ENCODE measurements at regions not wholly inside any gene's neighbourhood (a gene's known extent, or its start where the extent isn't known, plus 50 kb on each side); places are given as distances from the start of the nearest gene placed in this dataset.

DNA sequence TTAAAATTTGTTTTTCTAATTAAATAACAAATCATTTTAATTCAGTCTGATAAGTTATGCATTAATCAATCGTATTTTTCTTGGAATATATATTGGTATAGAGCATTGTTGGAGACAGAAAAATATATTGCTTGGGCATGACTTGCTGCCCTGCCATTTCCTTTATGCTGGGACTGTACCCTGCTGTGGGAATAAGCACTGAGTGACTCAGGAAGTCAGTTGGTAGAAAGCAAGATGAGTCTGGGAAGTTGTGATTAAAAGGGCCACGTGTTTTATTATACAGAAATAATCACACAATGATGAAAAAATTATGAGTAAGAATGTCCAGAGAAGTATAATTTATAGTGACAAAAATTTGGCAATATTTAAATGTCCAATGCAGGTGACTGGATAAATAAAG is 139.5 kb downstream of the KIF18A start:
- peak; percentile 4 for DNase-seq (ENCODE audit: low read depth)

DNA sequence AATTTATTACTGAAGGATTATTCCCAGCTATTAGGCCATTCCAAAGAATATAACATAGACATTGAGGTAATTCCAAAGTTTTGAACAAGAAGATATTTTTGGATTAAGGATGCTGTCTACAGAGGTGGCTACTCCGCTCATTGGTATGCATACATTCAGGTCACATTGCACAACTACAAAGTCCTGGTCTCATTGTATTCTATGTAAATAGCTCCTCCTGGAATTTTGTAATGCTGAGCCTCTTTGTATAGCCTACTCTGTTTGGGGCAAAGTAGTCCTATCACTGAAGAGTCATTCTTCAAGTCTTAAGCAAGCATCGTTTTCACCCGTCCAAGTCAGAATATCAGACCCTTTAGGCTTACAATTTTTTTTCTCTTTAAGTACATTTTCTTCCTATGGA is 142.4 kb downstream of the KIF18A start:
- DNase-seq (ENCODE audit: low read depth), result no peak

DNA sequence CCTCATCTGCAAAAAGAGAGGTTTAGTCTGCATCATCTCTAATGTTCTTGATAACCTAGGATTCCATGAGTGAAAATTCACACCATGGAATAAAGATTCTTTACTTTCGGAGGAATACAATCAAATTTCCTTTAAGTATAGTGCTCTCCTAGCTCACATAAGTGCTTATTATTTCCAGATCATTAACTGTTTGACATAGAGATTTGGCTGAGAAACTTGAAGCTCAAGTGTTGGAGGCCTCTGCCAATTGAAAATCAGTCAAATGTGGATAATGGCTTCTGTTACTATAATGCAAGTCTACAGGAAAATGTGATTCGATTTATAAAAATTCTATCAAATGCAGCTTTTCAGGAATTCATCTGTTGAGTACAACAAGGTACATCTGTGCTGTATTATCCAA is 144.6 kb downstream of the KIF18A start:
- no peak for DNase-seq (ENCODE audit: low read depth)

DNA sequence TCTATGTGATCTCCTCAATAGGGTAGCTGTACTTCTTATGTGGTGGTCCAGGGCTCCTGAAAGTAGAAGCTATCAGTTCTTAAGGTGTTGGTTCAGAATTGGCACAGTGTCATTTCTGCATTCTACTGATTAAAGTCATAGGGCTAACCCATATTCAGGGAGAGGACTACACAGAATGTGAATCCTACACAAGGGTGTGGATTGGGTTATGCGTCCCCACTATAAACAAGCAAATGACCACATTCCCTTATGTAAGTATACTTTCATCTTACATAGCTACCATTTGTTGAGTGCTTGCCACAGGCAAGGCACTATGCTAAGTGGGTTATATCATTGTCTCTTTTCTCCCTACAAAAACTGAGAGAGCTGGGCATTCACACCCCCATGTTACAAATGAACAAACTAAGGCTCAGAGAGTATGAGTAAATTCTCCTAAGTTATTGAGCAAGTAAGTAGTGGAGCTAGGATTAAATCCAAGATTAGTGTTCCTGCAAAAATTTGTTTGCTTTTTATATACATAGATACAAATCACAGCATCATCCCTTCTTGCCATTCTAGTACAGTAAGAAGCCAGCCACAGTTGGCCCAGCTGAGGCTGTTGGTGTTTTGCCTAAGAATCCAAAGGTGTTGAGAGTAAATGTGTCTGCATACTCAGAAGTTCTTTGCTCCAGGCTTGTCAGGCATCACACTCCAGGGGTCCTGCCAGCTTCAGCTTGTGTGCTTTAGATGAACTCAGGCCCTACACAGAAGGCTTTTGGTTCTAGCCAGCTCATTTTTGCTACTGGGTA is 157.8 kb downstream of the KIF18A start:
- DNase-seq (ENCODE audit: low read depth), result no peak

DNA sequence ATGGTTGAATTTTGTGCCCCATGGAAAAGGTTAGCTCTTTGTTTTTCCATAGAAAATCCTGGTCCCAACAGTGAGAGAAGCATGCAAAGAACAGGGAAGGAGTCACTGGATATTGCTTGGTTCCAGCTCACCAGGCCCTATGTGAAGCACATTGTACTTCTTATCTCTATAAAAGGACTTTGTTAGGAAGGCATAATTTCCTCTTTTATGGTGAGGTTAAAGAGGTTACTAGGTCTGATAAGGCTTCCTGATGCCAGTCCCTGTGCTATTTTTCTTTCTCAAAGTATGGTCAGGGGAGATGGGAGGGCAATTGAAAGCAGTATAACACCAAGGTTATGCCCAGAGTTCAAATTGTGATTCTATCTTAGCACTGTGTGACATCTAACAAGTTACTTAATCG is 162.6 kb downstream of the KIF18A start:
- DNase-seq (ENCODE audit: low read depth), result no peak

DNA sequence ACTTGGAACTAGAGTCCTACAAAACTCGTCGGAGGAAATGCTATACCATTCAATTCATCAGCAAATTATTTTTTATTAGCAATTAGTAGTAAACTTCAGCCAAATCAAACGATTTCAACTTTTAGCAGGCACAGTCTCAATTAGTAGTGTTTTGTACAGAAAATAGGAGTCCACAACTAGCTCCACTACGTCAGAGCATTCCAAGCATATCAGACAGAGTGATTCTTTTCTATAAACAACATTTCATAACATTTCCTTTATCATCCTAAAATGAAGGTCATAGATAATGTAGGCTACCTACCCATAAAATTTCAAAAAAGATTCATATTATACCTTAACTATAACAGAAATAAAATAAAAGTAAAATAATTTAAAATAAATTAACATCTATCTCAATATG is 169.9 kb downstream of the KIF18A start:
- DNase-seq (ENCODE audit: low read depth), result no peak

DNA sequence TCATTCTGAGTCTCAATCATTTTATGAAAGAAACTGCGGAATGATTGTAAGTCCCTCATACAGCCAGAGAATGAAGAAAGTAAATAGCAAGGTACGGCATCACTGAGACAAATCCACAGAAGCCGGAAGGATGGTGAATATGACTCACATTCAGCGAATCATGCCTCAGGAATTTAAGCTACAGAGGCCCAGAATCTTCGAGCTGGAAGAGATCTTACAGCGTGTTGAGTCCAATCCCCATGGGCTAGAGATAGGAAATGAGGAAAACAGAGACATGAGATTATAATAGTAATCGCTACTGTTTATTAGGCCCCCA is 173.2 kb downstream of the KIF18A start:
- DNase-seq (ENCODE audit: low read depth), result peak; percentile 89

DNA sequence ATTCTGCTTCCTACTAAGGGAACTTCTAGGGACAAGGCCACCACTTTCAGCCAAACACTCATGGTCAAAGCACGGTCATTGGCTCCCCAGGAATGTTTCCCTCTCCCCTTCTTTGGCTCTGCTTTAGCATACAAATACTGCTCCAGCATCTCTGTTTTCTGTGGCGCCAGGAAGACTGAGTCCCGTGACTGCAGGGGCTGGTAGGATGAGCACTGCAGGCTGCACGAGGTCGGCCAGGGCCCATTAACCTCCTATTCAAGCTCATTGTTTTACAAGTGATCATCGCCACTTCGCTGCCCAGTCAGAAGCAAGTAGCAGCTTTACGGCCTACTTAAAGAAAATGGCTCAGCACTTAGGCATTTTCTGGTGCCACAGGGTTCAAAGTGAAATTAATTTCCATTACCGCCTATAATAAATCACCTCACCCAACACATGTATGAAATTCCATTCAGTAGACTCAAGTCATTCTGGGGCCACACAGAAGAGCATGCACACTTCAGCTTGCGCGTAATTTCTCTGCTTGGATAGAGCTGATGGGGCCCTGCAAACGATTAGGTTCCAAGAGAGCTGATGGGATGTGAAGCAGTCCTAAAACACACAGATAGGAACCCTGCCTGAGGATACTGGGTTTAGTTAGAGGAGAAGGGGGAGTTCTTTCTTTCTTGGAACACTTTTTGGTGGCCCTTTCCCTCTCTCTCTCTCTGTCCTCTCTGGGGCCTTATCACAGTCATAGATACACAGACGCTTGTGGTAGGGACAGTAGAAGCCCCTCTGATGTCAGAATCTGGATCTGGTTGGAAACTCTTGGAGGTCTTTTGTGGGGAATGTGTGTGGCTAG is 173.7 kb downstream of the KIF18A start:
- DNase-seq (ENCODE audit: low read depth), result peak; percentile 93

DNA sequence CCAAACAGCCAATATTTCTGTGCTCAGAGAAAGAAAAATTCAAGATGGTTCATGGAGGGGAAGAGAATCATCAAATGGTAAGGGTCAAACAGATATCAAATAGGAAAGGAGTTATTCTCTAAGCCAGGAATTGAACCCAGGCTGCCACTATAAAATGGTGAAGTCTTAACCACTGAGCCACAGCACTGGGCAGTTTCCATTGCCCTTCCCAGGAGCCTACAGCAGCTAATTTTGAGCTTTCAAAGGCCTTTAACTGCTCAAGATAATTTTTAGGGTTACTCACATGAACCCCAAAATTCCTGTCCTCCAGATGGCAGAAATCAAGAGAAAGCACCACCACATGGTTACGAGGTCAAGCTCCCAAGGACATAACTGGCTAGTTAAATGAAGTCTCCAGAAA is 176.2 kb downstream of the KIF18A start:
- DNase-seq (ENCODE audit: low read depth), result no peak

DNA sequence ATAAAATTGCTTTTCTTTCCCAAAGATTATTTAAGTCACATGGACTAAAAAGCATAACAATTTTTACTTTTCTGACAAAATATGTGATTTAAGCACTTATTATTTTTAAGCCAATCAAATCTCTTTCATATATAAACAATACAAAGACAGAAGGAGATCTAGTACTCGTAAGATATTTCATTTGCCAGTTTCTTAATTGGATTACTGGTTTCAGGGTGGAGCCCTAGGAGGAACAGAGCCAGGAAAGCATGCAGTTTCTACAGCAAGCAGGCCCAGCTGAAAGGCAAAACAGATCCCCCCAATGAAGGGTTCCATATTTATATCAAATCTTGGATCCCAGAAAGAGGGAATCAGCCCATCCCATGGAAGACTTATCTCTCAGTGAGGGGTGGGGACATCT is 177.0 kb downstream of the KIF18A start:
- no peak for DNase-seq (ENCODE audit: low read depth)

DNA sequence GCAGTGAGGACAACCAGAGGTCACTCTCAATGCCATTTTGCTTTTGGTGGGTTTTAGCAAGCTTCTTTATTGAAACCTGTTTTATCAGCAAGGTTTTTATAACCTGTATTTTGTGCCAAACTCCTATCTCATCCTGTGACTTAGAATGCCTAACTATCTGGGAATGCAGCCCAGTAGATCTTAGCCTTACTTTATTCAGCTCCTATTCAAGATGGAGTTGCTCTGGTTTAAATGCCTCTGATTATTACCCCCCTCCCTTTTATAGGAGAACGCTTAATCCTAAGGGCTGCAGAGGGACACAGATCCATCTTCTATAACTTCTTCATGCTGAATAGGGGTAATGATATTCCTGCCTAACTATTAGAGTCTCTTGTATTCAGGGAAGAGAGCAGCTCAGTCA is 179.1 kb downstream of the KIF18A start:
- DNase-seq (ENCODE audit: low read depth), result no peak

DNA sequence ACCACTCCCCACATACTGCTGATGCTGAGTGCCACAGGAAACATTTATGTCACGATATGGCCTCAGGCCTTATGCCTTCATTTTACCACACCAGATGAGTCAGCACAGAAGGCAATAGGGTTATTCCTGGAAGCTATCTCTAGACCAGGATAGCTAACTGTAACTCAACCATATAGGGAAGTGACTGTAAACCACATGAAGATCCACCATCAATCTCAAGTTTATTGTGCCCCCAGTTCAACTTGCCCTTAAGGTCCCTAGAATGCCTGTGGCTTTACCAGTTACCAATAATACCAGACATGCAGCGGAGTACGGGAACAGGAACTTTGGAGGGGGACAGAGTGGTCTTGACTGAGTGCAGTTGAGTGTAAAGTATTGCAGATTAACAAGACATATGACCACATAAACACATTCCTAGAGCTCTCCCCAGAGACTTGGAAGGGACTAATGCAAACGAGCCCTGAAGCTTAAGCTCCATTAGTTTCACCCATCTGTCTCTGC is 180.9 kb downstream of the KIF18A start:
- peak; percentile 89 for DNase-seq (ENCODE audit: low read depth)

DNA sequence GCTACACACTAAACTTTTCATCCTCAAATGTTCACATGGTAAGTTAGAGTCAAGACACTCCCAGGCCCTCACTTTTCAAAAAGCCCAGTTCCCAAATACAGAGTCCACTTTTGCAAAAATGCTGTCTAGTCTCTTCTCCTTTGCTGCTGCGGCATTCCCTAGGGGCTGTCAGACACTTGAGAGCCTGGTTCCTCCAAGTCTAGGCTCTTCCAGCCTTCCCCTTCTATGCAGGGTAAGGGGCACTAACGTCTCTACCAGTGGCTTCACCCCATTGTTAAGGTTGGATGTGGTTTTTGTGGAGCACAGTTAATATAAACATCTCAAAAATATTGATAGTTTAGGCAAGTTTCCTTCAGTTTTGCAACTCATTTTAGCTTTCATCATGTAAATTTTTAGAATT is 181.5 kb downstream of the KIF18A start:
- DNase-seq (ENCODE audit: low read depth), result no peak

DNA sequence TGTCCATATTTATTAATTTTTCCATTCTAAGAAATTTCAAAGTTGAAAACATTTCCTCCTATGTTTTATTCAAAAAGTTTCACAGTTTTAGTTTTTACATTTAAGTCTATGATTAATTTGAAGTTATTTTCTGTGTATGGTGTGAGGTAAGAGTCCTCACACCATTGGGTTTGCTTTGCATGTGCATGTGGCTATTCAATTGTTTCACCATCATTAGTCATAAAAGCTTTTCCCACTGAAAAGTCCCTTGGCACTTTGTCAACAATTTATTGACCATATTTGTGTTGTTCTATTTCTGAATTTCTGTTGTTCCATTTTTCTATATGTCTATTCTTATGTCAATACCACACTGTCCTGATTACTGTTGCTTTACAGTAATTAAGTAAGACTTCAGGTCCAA is 186.5 kb downstream of the KIF18A start:
- DNase-seq (ENCODE audit: low read depth), result no peak

DNA sequence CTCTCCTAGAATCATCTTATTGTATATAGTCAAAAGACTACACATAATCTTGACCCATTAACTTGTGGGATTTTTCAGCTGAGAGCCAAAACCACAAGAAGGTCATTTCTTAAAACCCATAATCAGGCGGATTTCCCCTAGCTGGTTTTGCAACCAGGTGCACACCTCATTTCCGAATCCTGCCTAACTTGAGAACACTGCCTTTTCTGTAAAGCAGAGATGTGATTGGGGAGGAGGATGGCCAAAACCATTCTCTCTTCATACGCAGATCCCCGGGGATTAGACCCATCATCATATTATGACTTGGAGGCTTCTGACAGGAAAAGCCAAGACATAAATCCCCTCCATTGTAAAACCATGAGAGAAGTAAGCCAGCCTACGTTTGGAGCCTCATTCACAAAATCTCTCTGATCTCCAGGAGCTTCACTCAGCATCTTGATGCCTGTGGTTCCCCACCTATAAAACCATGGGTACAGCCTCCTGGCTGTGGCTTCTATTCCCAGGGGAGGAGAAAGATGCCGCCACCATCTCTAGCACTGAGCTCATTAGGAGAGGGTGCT is 191.3 kb downstream of the KIF18A start:
- peak; percentile 35 for DNase-seq (ENCODE audit: low read depth)

DNA sequence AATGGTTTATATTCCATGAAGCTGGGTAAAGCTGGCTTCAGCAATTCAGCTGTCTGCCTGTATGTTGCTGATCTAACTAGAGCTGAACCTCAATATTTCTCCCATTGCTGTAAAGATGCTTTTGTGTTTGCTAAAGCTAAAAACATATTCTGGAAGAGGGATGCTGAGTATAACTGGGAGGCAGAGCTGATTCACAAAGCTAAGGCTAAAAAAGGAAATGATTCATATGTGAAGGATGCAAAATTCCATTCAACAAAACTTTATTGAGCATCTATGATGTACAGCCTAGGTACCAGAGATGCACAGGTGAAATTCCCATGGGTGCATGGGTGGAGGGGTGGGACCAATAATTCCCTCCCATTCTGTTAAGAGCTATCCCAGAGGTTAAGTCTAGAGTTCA is 193.9 kb downstream of the KIF18A start:
- DNase-seq (ENCODE audit: low read depth), result no peak

DNA sequence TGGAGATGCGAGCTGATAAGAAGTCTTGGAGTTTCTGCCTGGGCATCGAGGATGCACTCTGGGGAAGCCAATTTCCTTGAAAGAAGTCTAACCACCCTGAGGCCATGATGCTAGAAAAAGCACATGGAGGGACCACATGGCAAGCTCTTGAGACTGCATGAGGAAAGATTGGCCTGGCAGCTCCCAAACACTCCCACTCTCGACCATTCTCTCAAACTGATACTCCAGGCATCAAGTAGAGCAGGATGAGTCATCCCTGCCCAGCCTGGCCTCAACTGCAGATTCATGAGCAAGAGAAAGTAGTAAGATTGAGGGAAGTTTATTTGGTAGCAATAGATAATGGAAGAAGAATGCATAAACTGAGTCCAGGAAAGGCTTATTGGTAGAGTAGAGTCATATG is 194.3 kb downstream of the KIF18A start:
- DNase-seq (ENCODE audit: low read depth), result peak; percentile 62

DNA sequence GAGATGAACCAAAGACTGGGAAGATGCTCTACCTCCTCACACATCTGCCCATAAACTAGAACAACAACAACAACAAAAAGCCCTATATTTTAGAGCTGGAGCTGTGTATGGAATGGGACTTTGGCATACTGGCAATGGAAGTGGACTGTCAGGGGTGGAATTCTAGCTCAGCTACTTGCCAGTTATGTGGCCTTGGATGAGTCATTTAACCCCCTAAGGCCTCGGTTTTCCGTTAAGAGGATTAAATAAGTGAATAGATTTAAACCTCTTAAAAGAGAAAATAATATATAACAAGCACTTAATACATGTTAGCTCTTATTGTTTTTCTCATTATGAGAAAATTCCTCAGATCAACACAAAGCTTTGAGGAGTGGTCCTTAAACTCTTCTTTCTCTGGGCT is 195.0 kb downstream of the KIF18A start:
- peak; percentile 48 for DNase-seq (ENCODE audit: low read depth)

DNA sequence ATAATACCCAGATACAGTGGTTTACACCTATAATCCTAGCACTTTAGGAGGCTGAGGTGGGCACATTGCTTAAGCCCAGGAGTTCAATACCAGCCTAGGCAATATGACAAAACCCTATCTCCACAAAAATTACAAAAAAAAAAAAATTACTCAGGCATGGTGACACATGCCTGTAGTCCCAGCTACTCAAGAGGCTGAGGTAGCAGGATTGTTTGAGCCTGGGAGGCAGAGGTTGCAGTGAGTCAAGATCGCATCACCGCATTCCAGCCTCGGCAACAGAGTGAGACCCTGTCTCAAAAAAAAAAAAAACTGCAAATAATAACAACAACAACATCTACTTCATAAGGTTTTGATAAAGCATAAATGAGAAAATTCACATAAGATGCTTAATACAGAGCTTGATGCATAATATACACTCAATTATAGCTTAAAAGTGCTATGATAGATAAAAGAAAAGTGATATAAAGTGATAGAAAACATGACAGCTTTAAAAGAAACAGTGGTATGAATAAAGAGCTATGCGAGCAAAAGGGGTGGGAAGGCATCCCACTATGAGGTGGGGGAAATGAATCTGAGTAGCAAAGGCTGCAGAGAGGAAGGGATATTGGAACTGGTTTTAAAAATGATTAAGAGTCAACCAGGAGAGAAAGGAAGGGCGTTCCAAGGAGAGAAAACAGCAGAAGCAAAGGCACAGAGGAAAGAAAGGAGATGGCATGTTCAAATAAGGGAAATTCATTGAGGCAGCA is 197.6 kb downstream of the KIF18A start:
- peak; percentile 90 for DNase-seq (ENCODE audit: low read depth)

DNA sequence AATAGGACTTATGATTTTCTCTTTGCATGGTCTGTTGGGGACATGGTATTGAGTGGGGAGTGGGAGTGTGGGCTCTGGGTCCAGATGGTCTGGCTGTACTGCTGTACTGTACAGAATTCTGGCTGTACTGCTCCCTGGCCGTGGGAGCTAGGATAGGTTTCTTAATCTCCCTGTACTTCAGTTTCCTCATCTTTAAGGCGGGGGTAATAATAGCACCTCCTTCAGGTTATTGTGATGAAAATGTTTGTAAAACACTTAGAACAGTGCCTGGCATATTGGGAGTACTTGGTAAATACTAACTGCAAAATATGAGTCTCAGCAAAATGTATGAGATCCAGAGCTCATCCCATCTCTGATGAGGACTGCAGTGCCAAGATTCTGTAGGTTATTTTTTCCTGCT is 198.6 kb downstream of the KIF18A start:
- no peak for DNase-seq (ENCODE audit: low read depth)

DNA sequence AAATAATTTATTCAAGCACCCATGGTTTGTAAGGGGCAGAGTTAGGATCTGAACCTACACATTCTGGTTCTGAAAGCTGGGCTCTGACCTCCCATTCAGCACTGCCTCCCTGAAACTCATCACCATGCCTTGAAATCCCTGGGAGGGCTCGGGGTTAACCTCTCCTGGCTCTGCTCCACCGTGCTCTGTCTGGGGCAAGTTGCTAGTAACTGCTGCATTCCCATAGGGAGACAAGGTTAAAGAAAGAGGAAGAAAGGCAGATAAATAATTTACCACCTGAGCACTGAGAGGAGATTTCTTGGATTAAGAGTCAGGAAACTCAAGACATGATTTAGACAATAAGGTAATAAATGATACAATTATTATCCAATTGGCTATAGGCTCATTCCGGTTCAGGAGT is 199.3 kb downstream of the KIF18A start:
- no peak for DNase-seq (ENCODE audit: low read depth)

DNA sequence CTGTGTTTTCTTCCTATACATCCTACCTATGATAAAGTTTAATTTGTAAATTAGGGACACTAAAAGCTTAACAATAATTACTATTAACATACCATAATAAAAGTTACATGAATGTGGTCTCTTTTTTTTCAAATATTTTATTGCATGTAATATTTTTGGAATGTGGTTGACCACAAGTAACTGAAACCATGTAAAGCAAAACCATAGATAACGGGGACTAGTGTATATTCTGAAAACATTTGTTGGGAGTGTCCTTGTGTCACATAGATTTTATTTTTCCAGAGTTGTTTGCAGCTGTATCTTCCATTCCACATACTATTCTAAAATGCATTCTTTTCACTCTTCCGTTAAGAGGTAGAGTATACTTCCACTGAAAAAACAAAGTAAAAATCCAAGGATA is 200.4 kb downstream of the KIF18A start:
- DNase-seq (ENCODE audit: low read depth), result no peak

Measured in Daoy (cell line).